HEK293 (cell line): ENCODE measurements at regions not wholly inside any gene's neighbourhood (a gene's known extent, or its start where the extent isn't known, plus 50 kb on each side); places are given as distances from the start of the nearest gene placed in this dataset.

Experiments used
- CTCF ChIP-seq: fragments of 450-650 bp; formaldehyde crosslinking; IDR thresholded peaks from 2 replicates; pipeline ENCODE4 v1.5.1; 2016; ENCODE audit warnings: missing biosample characterization, missing genetic modification characterization
- KLF16 ChIP-seq: fragments of 450-650 bp; formaldehyde crosslinking; IDR thresholded peaks from 2 replicates; pipeline ENCODE4 v1.5.1; 2017; ENCODE audit warnings: missing biosample characterization, missing genetic modification characterization
- PBX3 ChIP-seq: sonication (generic); formaldehyde crosslinking; IDR thresholded peaks from 2 replicates; pipeline ENCODE4 v1.8.1; 2022; ENCODE audit warnings: mild to moderate bottlenecking, moderate library complexity, missing genetic modification reagents
- SALL2 ChIP-seq: fragments of 450-650 bp; formaldehyde crosslinking; IDR thresholded peaks from 2 replicates; pipeline ENCODE4 v1.5.0; 2017; ENCODE audit warnings: missing biosample characterization, mild to moderate bottlenecking, missing genetic modification characterization, borderline replicate concordance
- TCF7L2 ChIP-seq: IDR thresholded peaks from 2 replicates; pipeline ENCODE4 v1.6.1; 2011; ENCODE audit warnings: low read depth, mild to moderate bottlenecking, inconsistent platforms, low read length, moderate library complexity, borderline replicate concordance
- YY1 ChIP-seq: fragments of 450-650 bp; formaldehyde crosslinking; IDR thresholded peaks from 2 replicates; pipeline ENCODE4 v1.5.1; 2018; ENCODE audit warnings: missing biosample characterization, missing genetic modification characterization
- ZBTB21 ChIP-seq: fragments of 450-650 bp; formaldehyde crosslinking; IDR thresholded peaks from 2 replicates; pipeline ENCODE4 v1.5.1; 2017; ENCODE audit warnings: missing biosample characterization, missing genetic modification characterization
- ZNF114 ChIP-seq: fragments of 450-650 bp; formaldehyde crosslinking; IDR thresholded peaks from 2 replicates; pipeline ENCODE4 v1.5.0; 2017; ENCODE audit warnings: missing biosample characterization, missing genetic modification characterization
- ZNF138 ChIP-seq: fragments of 450-650 bp; formaldehyde crosslinking; IDR thresholded peaks from 2 replicates; pipeline ENCODE4 v1.5.1; 2016; ENCODE audit warnings: missing biosample characterization, missing genetic modification characterization, borderline replicate concordance
- ZNF184 ChIP-seq: fragments of 450-650 bp; IDR thresholded peaks from 2 replicates; pipeline ENCODE4 v1.5.1; 2018; ENCODE audit warnings: missing biosample characterization, mild to moderate bottlenecking, missing genetic modification characterization
- ZNF24 ChIP-seq: fragments of 450-650 bp; formaldehyde crosslinking; IDR thresholded peaks from 2 replicates; pipeline ENCODE4 v1.5.1; 2016; ENCODE audit warnings: missing biosample characterization, missing genetic modification characterization
- ZNF266 ChIP-seq: fragments of 450-650 bp; formaldehyde crosslinking; IDR thresholded peaks from 2 replicates; pipeline ENCODE4 v1.5.1; 2016; ENCODE audit warnings: missing biosample characterization, missing genetic modification characterization, low read depth
- ZNF658 ChIP-seq: fragments of 450-650 bp; formaldehyde crosslinking; IDR thresholded peaks from 2 replicates; pipeline ENCODE4; 2016; ENCODE audit warnings: missing biosample characterization, missing genetic modification characterization
- ZNF701 ChIP-seq: fragments of 450-650 bp; formaldehyde crosslinking; IDR thresholded peaks from 2 replicates; pipeline ENCODE4 v1.5.1; 2016; ENCODE audit warnings: missing biosample characterization, missing genetic modification characterization

- TF ChIP-seq CTCF (tag by site-specific recombination) (no peak), ZNF701 (tag by site-specific recombination) (no peak), ZNF266 (tag by site-specific recombination) (no peak), ZBTB21 (tag by site-specific recombination) (no peak), ZNF658 (tag by site-specific recombination) (no peak), ZNF184 (tag by site-specific recombination) (no peak), KLF16 (tag by site-specific recombination) (no peak), ZNF114 (no peak), PBX3 (CRISPR knock-in tag) (no peak), YY1 (no peak), SALL2 (tag by site-specific recombination) (no peak), ZNF24 (tag by site-specific recombination) (no peak), ZNF138 (no peak), TCF7L2 (no peak)
Observed at GRCh38 chr18:68270017-68270416, 444.9 kb downstream of the TMX3 start.
